ENCODE measurements at regions not wholly inside any gene's neighbourhood (a gene's known extent, or its start where the extent isn't known, plus 50 kb on each side); places are given as distances from the start of the nearest gene placed in this dataset.
"Not testable (repeated sequence)": the region's sequence is repeated elsewhere in the genome, so short reads cannot be mapped to it uniquely, and the experiment has no call there.

- DNase-seq: no peak
These were observed 598.3 kb upstream of the ZP4 start for GRCh38 chr1:238489006-238489405.

- DNase-seq: no peak
These were observed 597.7 kb upstream of the ZP4 start for GRCh38 chr1:238488401-238488800.

- no peak for DNase-seq
These were observed 597.2 kb upstream of the ZP4 start for GRCh38 chr1:238487931-238488330.

- DNase-seq: no peak
These were observed 595.1 kb upstream of the ZP4 start for GRCh38 chr1:238485912-238486209.

- no peak for DNase-seq
These were observed 594.6 kb upstream of the ZP4 start for GRCh38 chr1:238485057-238485911.

- DNase-seq: no peak
These were observed 593.4 kb upstream of the ZP4 start for GRCh38 chr1:238484121-238484520.

GRCh38 chr1:238476841-238477240, 586.1 kb upstream of the ZP4 start:
- DNase-seq: no peak

GRCh38 chr1:238475712-238476111, 585.0 kb upstream of the ZP4 start:
- no peak for DNase-seq

GRCh38 chr1:238474263-238474662, 583.5 kb upstream of the ZP4 start:
- no peak for DNase-seq

- no peak for DNase-seq
These were observed 578.5 kb upstream of the ZP4 start for GRCh38 chr1:238469146-238469631.

GRCh38 chr1:238468068-238468467, 577.3 kb upstream of the ZP4 start:
- no peak for DNase-seq

- no peak for DNase-seq
These were observed 575.7 kb upstream of the ZP4 start for GRCh38 chr1:238466459-238466858.

- DNase-seq: no peak
These were observed 574.7 kb upstream of the ZP4 start for GRCh38 chr1:238465449-238465848.

- DNase-seq: no peak
These were observed 568.2 kb upstream of the ZP4 start for GRCh38 chr1:238458899-238459298.

- DNase-seq: no peak
These were observed 566.9 kb upstream of the ZP4 start for GRCh38 chr1:238457610-238458009.

GRCh38 chr1:238451781-238452310, 561.1 kb upstream of the ZP4 start:
- no peak for DNase-seq

GRCh38 chr1:238450976-238451375, 560.3 kb upstream of the ZP4 start:
- DNase-seq: no peak

- DNase-seq: no peak
These were observed 553.0 kb upstream of the ZP4 start for GRCh38 chr1:238443687-238444086.

GRCh38 chr1:238439511-238439910, 548.8 kb upstream of the ZP4 start:
- DNase-seq: no peak

GRCh38 chr1:238438311-238439270, 547.9 kb upstream of the ZP4 start:
- no peak for DNase-seq

GRCh38 chr1:238429703-238430102, 539.0 kb upstream of the ZP4 start:
- not testable (repeated sequence) for DNase-seq

GRCh38 chr1:238419209-238419608, 528.5 kb upstream of the ZP4 start:
- DNase-seq: no peak

- DNase-seq: no peak
These were observed 519.2 kb upstream of the ZP4 start for GRCh38 chr1:238409932-238410331.

Measured in NCI-H1092 (cell line).